LHCN-M2 (cell line): ENCODE measurements at regions not wholly inside any gene's neighbourhood (a gene's known extent, or its start where the extent isn't known, plus 50 kb on each side); places are given as distances from the start of the nearest gene placed in this dataset.
"Not testable (repeated sequence)": the region's sequence is repeated elsewhere in the genome, so short reads cannot be mapped to it uniquely, and the experiment has no call there.

Experiments
- DNase-seq: peaks from one replicate; pipeline ENCODE4 v3.0.0-alpha.2; 2012; ENCODE audit warnings: low read depth

DNA sequence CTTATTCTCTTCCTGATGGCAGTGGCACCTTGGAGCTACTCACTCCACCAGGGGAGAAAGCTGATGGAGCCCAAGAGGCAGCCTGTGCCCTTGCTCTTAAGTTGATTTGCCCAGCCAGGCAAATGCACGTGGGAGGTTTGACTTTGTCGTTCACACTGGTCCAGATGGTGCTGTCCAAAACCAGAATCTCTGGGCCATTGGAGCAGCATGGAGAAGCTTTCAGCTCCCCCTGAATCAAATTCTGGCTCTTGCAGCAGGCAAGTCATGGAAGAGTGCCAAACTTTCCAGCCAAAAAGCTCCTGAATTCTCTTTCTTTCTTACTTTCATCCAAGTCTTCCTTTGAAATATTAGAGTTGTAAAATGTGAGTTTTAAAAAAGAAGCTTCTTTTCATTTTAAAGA lies 970.4 kb downstream of the RPA4 start:
- no peak for DNase-seq

DNA sequence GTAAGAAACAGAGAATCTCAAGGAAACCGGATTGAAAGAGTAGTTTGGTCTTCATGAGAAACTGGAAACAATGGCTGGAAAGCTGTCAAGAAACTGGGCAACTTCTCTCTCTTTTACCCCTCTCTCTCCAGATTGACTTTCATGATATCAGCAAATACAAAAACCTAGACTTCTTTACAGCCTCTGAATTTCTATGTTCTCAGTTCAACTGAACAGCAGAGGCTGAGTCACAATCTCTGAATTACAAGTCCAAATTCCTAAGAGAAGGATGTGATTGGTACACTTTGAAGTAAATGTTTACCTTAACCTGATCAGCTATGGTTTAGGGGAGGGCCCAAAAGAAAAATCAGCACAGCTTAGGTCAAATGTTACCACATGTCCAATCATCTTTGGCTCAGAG lies 974.9 kb downstream of the RPA4 start:
- no peak for DNase-seq

DNA sequence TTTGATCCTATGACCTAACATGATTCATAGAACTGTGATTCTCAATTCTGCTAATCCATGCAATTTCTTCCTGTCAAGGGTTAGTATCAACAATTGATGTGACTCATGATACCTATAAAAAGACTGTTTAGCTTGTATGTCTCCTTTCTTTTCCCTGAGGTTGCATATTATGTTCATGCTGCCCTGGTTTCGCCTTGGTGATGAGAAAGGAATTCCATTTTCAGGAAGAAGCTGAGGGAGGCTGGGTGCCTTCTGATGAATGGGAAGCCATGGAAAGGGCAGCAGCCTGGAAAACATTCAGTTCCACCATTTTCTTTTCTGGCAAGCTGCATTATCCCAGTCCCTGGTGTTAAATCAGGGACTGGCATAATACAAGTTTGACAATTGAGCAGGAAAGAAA lies 976.5 kb downstream of the RPA4 start:
- DNase-seq = no peak

DNA sequence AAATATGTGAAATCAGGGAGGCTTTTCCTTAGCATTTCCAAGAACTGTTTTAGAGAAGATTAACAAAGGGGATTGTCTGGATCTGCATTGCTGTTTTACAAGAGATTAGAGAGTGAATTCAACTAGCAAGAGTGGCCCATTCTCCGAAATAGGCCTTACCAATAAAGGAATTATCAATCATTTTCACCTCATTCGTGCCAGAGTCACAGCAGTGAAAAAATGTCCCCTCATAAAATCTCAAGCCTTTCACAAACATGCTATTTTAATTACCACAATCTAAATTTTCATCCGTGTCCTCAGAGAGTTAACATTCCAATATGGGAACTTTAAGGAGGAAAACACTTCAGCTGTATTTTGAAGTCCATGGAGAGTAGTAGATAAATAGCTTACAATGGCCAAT lies 979.6 kb downstream of the RPA4 start:
- DNase-seq = no peak

DNA sequence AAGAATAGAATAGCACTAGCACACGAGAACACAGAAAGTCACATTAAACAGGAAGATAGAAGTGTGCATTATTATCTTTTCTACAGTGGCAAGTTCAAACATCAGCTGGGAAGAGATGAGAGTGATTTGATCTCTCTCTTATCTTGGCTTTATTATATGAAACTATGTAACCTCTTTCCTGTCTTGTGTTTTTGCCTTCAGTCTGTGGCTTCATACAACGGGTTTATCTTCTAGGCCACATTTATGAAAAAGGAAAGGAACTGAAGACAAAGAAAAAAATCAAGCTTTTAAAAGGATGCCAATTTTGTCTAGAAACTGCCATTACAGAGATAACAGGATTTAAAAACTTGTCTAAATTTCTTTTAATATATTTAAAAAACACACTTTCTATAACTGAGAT lies 983.6 kb downstream of the RPA4 start:
- no peak for DNase-seq

DNA sequence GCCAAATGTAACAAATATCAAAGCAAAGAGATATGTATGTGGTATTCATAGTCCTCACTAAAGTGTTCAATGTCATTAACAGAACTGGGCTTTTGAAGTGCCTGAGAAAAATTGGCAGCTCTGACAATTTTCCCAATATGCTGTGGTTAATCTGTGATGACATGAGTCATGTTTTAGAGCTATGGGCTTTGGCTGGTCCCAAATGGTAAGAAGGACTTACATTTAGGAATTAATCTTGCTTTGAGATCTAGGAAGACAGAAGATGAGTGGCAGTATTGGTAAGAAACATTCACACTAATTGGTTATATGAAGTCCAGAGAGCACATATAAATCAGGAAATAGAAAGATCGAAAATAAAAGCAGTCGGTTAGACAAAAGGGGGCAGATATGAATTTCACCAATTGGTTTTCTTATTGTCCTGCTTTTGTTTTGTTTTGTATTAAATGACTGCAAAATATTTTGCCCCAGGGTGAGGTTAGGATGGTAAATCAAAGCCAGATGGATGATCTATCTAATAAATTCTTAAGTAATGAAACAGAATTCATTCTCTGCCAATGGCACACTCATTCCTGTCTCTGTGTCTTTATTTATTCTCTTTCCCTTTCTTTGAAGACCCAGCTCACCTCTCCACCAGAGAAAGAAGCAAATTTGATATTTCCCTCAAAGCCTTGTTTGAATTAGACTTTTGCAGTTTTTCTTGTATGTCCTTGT lies 993.1 kb downstream of the RPA4 start:
- no peak for DNase-seq

DNA sequence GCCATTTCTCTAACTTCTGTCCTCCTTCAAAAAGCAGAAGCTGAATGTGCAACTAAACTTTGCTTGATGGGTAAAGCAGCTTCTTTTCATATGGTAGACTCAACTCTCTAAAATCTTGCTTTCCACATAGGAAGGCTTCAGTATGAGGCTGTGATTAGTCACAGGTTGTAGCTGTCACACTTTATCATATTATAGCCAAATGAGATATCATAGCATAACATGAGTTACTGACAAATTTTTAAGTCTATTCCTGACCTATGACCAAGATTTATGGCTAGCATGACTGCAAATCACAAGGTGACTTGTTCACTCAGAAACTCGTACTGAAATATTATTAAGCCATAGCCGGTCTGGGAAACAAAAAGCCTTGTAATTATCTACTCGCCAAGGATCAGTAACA lies 998.6 kb downstream of the RPA4 start:
- no peak for DNase-seq

DNA sequence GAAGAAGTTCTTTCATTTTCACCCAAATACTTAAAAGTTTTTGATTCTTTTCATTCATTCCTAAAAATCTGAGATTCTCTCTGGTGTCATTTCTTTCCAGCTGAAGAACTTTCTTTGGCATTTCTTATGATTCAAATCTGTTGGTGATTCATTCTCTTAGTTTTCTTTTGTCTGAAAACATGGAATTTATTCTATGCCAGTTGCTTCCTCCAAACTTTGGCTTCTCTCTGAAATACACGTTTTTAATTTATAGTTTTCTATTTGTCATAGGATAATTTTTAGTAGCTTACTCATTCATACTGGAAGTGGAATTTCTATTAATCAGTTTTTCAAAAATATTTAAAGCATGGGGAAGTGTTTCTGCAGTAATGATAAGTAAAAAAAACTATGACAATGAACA lies 1012.0 kb downstream of the RPA4 start:
- no peak for DNase-seq

DNA sequence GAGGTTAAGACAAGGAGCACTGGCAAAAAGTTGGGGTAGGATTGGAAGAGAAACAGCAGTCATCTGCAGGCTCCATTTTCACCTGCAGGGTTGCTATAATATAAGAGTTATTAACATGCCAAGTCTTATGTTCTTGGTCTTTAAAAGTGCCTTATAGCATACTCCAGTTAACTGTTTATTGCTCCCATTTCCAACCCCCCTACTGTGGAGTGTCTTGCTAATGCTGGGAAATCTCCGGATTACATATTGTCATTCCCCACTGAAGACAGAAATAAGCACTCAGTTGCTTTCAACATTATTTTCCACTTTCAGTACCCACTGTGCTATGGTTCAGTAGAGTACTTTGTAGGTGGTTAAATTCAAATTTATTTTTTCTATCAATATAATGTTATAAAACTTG lies 1014.3 kb downstream of the RPA4 start:
- no peak for DNase-seq

DNA sequence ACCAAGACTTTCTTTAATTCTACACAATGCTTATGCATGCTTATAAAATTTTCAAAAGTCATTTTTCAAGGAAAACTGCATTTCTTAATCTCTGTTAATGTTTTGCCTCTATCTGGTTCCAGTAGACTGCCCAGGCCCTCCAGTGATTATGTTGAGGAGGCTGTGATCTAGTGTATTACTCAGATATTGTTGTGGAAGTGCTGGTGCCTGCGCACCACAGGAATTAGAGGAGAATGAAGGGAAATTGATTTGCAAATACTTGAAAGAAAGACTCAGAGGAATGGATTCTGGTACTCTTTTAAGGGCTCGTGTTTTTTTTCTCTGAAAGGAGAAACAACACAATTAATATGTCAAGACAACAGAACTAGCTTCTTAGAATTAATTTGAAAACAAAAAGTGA lies 1015.1 kb downstream of the RPA4 start:
- DNase-seq = no peak

DNA sequence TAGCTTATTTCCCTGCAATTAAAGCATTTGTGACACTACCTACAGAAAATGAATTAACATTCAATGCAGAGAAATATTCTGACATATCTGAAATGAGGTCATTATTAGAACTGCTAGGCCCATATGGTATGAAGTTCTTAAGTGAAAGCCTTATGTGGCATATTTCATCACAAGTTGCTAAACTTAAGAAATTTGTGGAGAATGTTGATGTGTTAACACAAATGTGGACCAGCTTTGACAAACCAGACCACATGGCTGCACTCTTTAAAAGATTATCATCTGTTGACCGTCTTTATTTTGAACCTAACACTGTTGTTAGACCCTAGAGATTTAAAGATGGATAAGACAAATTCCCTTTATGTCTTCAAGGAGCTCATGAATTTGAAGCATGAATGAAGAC lies 1024.1 kb downstream of the RPA4 start:
- no peak for DNase-seq

DNA sequence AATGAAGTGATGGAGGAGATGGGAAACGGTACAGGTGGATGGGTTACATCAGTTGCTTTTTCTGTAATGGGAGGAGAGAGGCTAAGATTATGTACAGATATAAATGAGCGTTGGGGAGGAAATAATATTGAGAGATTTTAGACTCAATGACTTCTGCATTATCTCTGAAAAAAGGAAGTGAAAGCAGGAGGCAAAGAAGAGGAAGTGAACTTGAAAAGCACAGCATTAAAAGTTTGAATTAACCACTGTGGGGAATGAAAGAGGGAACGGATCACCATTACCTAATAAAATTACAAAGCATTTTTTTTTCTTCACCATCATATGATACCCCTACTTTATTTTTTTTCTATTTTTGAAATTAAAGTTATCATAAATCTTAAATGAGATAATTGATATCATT lies 1025.5 kb downstream of the RPA4 start:
- no peak for DNase-seq

DNA sequence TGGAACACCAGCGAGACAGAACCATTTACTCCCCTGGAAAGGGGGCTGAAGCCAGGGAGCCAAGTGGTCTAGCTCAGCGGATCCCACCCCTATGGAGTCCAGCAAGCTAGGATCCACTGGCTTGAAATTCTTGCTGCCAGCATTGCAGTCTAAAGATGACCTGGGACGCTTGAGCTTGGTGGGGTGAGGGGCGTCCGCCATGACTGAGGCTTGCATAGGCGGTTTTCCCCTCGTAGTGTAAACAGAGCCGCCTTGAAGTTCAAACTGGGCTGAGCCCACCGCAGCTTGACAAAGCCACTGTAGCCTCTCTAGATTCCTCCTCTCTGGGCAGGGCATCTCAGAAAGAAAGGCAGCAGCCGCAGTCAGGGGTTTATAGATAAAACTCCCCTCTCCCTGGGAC lies 1031.7 kb downstream of the RPA4 start:
- not testable (repeated sequence) for DNase-seq

DNA sequence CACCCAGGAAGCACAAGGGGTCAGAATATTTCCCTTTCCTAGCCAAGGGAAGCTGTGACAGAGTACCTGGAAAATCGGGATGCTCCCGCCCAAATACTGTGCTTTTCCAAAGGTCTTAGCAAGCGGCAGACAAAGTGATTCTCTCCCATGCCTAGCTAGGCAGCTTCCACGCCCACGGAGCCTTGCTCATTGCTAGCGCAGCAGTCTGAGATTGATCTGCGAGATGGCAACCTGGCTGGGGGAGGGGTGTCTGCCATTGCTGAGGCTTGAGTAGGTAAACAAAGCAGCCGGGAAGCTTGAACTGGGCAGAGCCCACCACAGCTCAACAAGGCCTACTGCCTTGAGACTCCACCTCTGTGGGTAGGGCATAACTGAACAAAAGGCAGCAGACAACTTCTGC lies 1037.5 kb downstream of the RPA4 start:
- not testable (repeated sequence) for DNase-seq

DNA sequence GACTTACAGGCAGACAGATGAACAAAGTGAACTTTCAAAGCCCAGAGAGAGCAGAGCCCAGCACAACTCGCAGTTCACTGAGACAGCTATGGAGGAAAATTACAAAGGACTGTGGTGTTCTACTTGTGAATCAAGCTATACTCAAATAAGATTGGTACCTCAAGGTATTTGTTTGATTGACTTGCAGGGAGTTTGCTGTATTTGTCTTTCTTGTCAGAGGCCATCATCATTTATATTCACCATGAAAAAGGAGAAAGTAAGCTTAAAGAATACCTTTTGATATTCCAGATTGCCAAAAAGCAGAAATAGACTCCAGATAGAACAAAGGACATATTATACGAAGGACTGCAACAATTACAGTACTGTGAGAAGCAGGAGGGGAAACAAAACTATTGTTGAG lies 1047.9 kb downstream of the RPA4 start:
- DNase-seq = no peak

DNA sequence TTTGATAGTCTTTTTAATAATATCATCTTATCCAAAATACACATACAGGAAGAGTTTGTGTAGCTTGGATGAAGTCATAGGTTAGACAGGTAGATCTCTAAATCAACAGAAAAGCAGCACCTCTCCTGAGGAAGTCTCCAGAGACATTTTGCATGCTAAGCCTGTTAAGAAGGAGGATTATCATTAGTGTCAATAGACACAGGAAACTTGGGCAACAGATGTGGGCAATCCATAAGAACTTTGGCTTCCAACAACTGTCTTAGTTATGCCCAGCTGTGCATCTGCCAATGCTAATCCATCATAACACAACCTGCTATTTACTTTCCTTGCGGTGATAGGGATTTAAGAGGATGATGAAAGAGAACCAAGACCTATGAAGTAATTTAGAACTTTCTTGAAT lies 1052.6 kb downstream of the RPA4 start:
- DNase-seq = no peak

DNA sequence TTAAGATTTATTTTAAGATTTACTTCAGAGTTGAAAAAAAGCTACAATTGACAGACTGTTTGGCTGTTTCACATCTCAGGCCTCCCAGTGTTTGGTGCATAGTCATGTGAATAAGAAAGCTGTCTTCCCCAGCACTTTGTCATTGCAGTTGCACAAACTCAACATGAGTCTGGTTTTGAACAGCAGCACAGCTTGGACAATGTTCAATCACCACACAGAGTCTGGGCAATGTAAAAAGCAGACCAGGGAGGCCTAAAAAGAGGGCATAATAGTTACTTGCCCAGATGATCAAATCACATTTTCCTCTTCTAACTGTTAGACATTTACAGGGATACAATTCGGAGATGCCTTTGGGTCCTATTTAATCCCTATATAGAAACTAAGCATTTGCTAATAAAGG lies 1055.0 kb downstream of the RPA4 start:
- no peak for DNase-seq

DNA sequence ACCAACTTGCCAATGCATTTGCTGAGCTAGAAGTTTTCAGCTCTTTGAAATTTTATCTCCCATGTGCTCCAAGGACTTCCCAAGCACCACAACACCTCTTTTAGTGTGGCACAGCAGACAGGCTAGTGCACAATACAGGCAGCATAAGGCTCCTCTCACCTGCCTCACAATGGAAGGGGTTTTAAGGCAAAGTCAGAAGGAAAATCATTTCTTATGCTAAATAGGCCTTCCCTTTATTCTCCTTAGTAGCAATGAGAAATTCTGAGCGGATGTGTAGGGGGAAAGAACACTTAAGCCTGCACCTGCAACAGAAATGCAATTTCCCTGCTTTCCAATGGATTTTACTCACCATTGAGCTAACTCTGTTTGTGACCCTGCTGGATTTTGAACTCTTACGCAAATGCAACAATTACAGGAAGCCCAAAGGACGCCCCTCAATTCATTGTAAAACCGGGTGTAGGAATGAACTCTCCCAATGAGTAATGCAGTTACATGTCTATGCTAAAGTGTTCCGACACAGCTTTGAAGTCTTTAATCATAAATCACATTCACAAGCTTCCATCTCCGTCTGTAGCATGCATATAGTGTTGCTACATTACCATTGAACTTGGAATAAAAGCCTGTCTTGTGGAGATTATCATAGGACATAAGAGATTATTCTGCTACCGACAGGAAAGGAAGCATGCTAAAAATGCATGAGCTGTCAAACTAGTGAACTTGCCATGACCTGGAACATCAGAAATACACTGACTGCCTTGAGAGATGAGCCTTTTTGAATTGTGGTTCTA lies 1084.9 kb downstream of the RPA4 start:
- no peak for DNase-seq

DNA sequence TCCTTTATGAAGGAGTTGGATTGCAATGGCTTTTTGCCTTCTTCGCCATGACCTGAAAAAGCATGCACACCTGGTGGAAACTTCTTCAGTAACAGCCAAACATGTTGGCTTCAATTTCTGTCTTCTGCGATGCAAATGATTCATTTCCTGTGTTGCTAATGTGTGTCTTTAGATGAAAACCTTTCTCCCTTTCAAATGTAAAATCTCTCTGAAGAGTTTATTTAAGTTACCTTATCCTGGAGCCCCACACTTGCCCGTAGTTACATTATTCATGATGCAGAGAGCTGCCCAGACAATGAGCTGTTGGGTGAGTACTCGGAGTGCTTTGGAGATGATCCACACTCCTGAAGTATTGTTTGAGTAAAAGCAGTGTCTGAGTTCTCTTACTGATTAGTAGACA lies 1100.9 kb downstream of the RPA4 start:
- no peak for DNase-seq

DNA sequence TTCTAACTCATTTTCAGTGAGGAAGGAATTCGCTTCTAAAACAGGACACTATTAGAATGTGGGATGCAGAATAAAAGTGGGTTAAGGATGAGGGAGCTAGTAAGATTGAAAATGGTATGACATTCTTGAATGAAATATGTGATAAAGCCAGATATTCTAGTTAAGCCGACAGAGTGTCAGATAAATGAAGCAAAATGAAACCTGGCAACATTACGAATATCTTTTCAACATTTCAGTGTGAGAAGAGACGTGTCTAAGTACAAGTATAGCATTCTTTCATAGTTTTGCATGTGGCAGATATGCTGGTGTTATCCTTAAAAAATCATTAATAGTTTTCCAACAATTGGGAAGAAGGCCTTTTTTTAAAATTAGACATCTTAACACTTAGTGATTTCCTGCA lies 1101.4 kb downstream of the RPA4 start:
- no peak for DNase-seq

DNA sequence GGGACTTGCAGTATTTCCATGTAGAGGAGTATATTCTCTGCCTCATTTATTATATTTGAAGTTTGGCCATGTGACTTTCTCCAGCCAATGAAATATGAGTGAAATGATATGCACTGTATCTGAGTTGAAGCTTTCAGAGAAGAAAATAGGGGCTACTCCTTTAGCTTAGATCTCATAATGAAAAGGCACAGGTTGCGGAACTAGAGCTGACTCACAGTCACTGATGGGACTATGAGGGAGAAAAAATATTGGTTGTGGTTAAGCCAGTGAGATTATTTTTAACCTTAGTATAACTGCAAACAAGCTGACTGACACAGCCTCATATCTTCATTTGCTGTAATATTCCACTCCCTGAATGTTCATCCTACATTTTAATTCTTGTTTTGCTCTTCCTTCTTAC lies 1104.3 kb downstream of the RPA4 start:
- no peak for DNase-seq

DNA sequence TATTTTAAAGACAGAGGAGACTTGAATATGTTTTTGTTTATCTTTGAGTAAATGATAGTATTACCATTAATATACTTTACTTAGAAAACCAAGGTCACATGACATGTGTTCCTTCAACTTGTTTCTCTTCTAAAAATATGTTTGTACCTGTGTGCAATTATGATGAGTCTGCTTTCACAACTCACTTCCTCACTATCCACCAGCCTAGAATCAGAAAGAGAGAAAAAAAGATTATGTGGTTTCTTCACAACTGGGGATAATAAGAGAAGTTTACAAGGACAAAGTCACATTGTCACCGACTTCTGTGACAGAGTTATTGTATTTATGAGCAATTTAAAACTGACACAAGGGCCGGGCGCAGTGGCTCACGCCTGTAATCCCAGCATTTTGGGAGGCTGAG lies 1112.1 kb downstream of the RPA4 start:
- no peak for DNase-seq

DNA sequence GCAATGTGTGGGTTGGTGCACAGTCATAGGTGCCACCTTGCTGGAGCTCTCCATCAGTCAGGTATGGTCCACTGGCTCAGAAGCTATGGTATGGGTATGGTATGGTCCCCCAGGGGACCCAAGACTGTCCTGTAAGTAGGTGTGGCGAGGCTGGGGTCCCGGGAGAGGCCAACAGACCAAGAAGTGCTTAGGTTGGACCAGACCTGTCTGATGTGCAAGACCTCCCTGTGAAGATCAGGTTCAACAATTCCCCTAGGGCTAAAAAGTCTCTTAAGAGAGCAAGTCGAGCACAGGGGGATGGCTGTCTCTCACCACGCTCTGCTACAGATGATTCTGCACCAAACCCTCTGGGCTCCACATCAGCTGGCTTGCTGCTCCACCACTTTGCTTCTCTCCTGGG lies 1145.0 kb downstream of the RPA4 start:
- no peak for DNase-seq

DNA sequence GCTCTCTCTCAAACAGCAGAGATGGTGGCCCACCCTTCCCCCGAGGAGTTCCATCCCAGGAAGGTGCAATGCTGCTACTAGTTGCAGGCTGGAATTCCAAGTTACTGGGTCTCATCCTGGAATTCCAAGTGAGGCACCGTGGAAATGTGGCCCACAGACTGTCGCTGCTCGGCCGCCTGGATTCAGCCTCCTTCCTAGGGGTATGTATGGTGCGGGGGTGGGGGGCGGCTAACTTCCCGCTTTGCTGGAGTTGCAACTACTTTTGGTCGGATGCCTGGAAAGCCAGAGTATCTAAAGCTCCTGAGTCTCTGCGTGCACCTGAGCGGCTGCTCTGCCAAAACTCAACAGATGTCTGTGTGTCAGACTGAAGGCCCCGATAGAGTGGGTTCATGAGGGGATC lies 1146.2 kb downstream of the RPA4 start:
- no peak for DNase-seq
